Transverse colon (tissue), 3 donors: ENCODE measurements at regions not wholly inside any gene's neighbourhood (a gene's known extent, or its start where the extent isn't known, plus 50 kb on each side); places are given as distances from the start of the nearest gene placed in this dataset.

Experiments used
- EP300 ChIP-seq: sonication (generic); formaldehyde crosslinking; IDR thresholded peaks from one replicate; pipeline ENCODE4 v1.6.1; 2017; ENCODE audit warnings: antibody characterized with exemption, low read depth
- POLR2A ChIP-seq: fragments of 450-650 bp; IDR thresholded peaks from one replicate; pipeline ENCODE4 v1.6.1; 2016; ENCODE audit warnings: antibody characterized with exemption, mild to moderate bottlenecking, moderate library complexity
- TF ChIP-seq, protein P1 (sequence below), 5 experiments: fragments of 200-600 bp in 3 of 5; fragments of 450-650 bp in 2 of 5; sonication (generic) in 3 of 5; IDR thresholded peaks; 1 replicate in 2 of 5; 2 replicates in 3 of 5; pipeline ENCODE4 v1.5.1; 2016 to 2017; ENCODE audit warnings: antibody characterized with exemption in 5 of 5, inconsistent platforms in 3 of 5, mild to moderate bottlenecking in 2 of 5, moderate library complexity in 1 of 5

DNA sequence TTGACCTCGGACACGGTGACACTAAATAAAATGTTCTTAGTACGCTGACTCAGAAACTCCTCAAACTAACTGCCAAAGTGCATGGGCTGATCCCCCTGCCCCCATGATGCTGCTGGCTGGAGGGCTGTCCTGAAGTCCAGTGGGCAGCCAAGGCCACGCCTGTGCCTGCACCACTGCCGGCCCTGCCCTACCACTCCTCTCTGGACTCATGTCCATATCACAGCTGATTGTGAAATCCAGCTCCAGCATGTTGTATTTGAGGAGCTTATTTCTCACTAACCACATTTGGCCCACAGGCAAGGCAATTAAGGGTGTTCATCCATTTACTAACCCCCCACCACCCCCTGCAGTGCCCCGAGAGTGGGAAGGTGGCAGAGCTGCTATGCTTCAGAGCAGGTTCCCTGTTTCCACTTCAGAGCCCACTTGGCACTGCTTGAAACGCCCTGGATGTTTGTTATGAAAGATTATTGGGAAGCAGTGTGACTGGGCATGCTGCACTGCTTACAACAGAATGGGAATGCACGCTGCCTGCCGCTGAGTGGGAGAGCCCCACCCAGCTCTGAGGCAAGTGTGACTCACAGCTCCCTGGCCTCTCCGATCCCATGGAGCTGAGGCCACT lies 114.0 kb downstream of the UQCRFS1 start:
- TF ChIP-seq, protein P1, sequence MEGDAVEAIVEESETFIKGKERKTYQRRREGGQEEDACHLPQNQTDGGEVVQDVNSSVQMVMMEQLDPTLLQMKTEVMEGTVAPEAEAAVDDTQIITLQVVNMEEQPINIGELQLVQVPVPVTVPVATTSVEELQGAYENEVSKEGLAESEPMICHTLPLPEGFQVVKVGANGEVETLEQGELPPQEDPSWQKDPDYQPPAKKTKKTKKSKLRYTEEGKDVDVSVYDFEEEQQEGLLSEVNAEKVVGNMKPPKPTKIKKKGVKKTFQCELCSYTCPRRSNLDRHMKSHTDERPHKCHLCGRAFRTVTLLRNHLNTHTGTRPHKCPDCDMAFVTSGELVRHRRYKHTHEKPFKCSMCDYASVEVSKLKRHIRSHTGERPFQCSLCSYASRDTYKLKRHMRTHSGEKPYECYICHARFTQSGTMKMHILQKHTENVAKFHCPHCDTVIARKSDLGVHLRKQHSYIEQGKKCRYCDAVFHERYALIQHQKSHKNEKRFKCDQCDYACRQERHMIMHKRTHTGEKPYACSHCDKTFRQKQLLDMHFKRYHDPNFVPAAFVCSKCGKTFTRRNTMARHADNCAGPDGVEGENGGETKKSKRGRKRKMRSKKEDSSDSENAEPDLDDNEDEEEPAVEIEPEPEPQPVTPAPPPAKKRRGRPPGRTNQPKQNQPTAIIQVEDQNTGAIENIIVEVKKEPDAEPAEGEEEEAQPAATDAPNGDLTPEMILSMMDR (IDR thresholded peaks at IDR 0.05), result no peak
- TF ChIP-seq POLR2A (no peak), EP300 (no peak)
